SH-SY5Y (cell line): ENCODE measurements at regions not wholly inside any gene's neighbourhood (a gene's known extent, or its start where the extent isn't known, plus 50 kb on each side); places are given as distances from the start of the nearest gene placed in this dataset.

ENCODE experiments used
- GATA2 ChIP-seq: IDR thresholded peaks from 2 replicates; pipeline ENCODE4 v1.6.1; 2011; ENCODE audit warnings: mild to moderate bottlenecking, low read depth, low read length
- GATA3 ChIP-seq: IDR thresholded peaks from 2 replicates; pipeline ENCODE4 v1.6.1; 2011; ENCODE audit warnings: low read depth, mild to moderate bottlenecking, low read length, moderate library complexity

DNA sequence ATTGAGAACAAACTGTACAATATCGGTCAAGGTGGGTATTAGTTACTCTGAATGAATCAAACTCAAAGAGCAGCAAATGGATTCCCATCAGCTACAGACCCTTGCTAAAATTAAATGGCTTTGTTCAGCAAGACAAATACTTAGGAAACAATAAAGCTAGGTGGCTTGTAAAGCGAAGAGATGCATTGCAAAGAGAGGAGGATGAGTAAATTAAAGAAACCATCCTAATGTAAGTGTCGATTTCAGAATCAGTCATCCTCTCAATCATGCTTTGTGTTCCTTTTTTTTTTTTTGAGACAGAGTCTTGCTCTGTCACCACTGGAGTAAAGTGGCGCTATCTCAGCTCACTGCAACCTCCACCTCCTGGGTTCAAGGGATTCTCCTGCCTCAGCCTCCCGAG lies 359.2 kb upstream of the ZNF462 start:
- TF ChIP-seq GATA3, result no peak
- no peak for TF ChIP-seq GATA2
